ENCODE measurements at regions not wholly inside any gene's neighbourhood (a gene's known extent, or its start where the extent isn't known, plus 50 kb on each side); places are given as distances from the start of the nearest gene placed in this dataset.
"Not testable (repeated sequence)": the region's sequence is repeated elsewhere in the genome, so short reads cannot be mapped to it uniquely, and the experiment has no call there.

GRCh38 chr10:108615576-108616320, 1307.6 kb downstream of the XPNPEP1 start:
- Histone ChIP-seq H3K4me1 (ENCODE audit: control insufficient read depth in 1 of 2, insufficient read depth in 2 of 2, low read length in 2 of 2) (no peaks in the 10 kb centered on the region), H3K27ac (ENCODE audit: low read depth, low read length) (no peak overlapping the region), H3K4me3 (ENCODE audit: low read depth in 1 of 2, low read length in 2 of 2) (no peak overlapping the region), H3K9me3 (ENCODE audit: control insufficient read depth in 1 of 2, low read length in 2 of 2) (no peaks in the 10 kb centered on the region), H3K9ac (ENCODE audit: low read depth in 1 of 2, low read length in 2 of 2) (no peak overlapping the region), H3K27me3 (ENCODE audit: control insufficient read depth in 1 of 2, insufficient read depth in 2 of 2, low read length in 2 of 2) (no peaks in the 10 kb centered on the region), H3K36me3 (ENCODE audit: control insufficient read depth in 1 of 2, insufficient read depth in 2 of 2, low read length in 2 of 2) (no peaks in the 10 kb centered on the region)

GRCh38 chr10:108612485-108612884, 1310.8 kb downstream of the XPNPEP1 start:
- H3K36me3 ChIP-seq (ENCODE audit: control insufficient read depth in 1 of 2, insufficient read depth in 2 of 2, low read length in 2 of 2), result no peaks in the 10 kb centered on the region
- no peak overlapping the region for H3K27ac ChIP-seq (ENCODE audit: low read depth, low read length)
- no peaks in the 10 kb centered on the region for H3K9me3 ChIP-seq (ENCODE audit: control insufficient read depth in 1 of 2, low read length in 2 of 2)
- no peaks in the 10 kb centered on the region for H3K27me3 ChIP-seq (ENCODE audit: control insufficient read depth in 1 of 2, insufficient read depth in 2 of 2, low read length in 2 of 2)
- no peaks in the 10 kb centered on the region for H3K4me1 ChIP-seq (ENCODE audit: control insufficient read depth in 1 of 2, insufficient read depth in 2 of 2, low read length in 2 of 2)
- no peak overlapping the region for H3K4me3 ChIP-seq (ENCODE audit: low read depth in 1 of 2, low read length in 2 of 2)
- H3K9ac ChIP-seq (ENCODE audit: low read depth in 1 of 2, low read length in 2 of 2), result no peak overlapping the region

GRCh38 chr10:108608860-108609259, 1314.5 kb downstream of the XPNPEP1 start:
- no peaks in the 10 kb centered on the region for H3K36me3 ChIP-seq (ENCODE audit: control insufficient read depth in 1 of 2, insufficient read depth in 2 of 2, low read length in 2 of 2)
- no peaks in the 10 kb centered on the region for H3K9me3 ChIP-seq (ENCODE audit: control insufficient read depth in 1 of 2, low read length in 2 of 2)
- H3K9ac ChIP-seq (ENCODE audit: low read depth in 1 of 2, low read length in 2 of 2), result no peak overlapping the region
- no peak overlapping the region for H3K27ac ChIP-seq (ENCODE audit: low read depth, low read length)
- no peak overlapping the region for H3K4me3 ChIP-seq (ENCODE audit: low read depth in 1 of 2, low read length in 2 of 2)
- no peaks in the 10 kb centered on the region for H3K4me1 ChIP-seq (ENCODE audit: control insufficient read depth in 1 of 2, insufficient read depth in 2 of 2, low read length in 2 of 2)
- no peaks in the 10 kb centered on the region for H3K27me3 ChIP-seq (ENCODE audit: control insufficient read depth in 1 of 2, insufficient read depth in 2 of 2, low read length in 2 of 2)

- Histone ChIP-seq H3K9me3 (ENCODE audit: control insufficient read depth in 1 of 2, low read length in 2 of 2) (no peaks in the 10 kb centered on the region), H3K27me3 (ENCODE audit: control insufficient read depth in 1 of 2, insufficient read depth in 2 of 2, low read length in 2 of 2) (no peaks in the 10 kb centered on the region), H3K4me3 (ENCODE audit: low read depth in 1 of 2, low read length in 2 of 2) (no peak overlapping the region), H3K4me1 (ENCODE audit: control insufficient read depth in 1 of 2, insufficient read depth in 2 of 2, low read length in 2 of 2) (no peaks in the 10 kb centered on the region), H3K27ac (ENCODE audit: low read depth, low read length) (no peak overlapping the region), H3K36me3 (ENCODE audit: control insufficient read depth in 1 of 2, insufficient read depth in 2 of 2, low read length in 2 of 2) (no peaks in the 10 kb centered on the region), H3K9ac (ENCODE audit: low read depth in 1 of 2, low read length in 2 of 2) (no peak overlapping the region)
Measured at GRCh38 chr10:108601851-108602250, 1321.5 kb downstream of the XPNPEP1 start.

- H3K27ac ChIP-seq (ENCODE audit: low read depth, low read length); H3K4me3 ChIP-seq (ENCODE audit: low read depth in 1 of 2, low read length in 2 of 2); H3K4me1 ChIP-seq (ENCODE audit: control insufficient read depth in 1 of 2, insufficient read depth in 2 of 2, low read length in 2 of 2); H3K9ac ChIP-seq (ENCODE audit: low read depth in 1 of 2, low read length in 2 of 2); H3K27me3 ChIP-seq (ENCODE audit: control insufficient read depth in 1 of 2, insufficient read depth in 2 of 2, low read length in 2 of 2); H3K36me3 ChIP-seq (ENCODE audit: control insufficient read depth in 1 of 2, insufficient read depth in 2 of 2, low read length in 2 of 2); H3K9me3 ChIP-seq (ENCODE audit: control insufficient read depth in 1 of 2, low read length in 2 of 2): not testable (repeated sequence)
Measured at GRCh38 chr10:108600511-108600910, 1322.8 kb downstream of the XPNPEP1 start.

GRCh38 chr10:108599317-108599716, 1324.0 kb downstream of the XPNPEP1 start:
- H3K4me3 ChIP-seq (ENCODE audit: low read depth in 1 of 2, low read length in 2 of 2); H3K9ac ChIP-seq (ENCODE audit: low read depth in 1 of 2, low read length in 2 of 2); H3K36me3 ChIP-seq (ENCODE audit: control insufficient read depth in 1 of 2, insufficient read depth in 2 of 2, low read length in 2 of 2); H3K9me3 ChIP-seq (ENCODE audit: control insufficient read depth in 1 of 2, low read length in 2 of 2); H3K27me3 ChIP-seq (ENCODE audit: control insufficient read depth in 1 of 2, insufficient read depth in 2 of 2, low read length in 2 of 2); H3K4me1 ChIP-seq (ENCODE audit: control insufficient read depth in 1 of 2, insufficient read depth in 2 of 2, low read length in 2 of 2); H3K27ac ChIP-seq (ENCODE audit: low read depth, low read length): not testable (repeated sequence)

- H3K36me3 ChIP-seq (ENCODE audit: control insufficient read depth in 1 of 2, insufficient read depth in 2 of 2, low read length in 2 of 2), result no peaks in the 10 kb centered on the region
- H3K27ac ChIP-seq (ENCODE audit: low read depth, low read length), result no peak overlapping the region
- no peaks in the 10 kb centered on the region for H3K4me1 ChIP-seq (ENCODE audit: control insufficient read depth in 1 of 2, insufficient read depth in 2 of 2, low read length in 2 of 2)
- H3K27me3 ChIP-seq (ENCODE audit: control insufficient read depth in 1 of 2, insufficient read depth in 2 of 2, low read length in 2 of 2), result no peaks in the 10 kb centered on the region
- H3K4me3 ChIP-seq (ENCODE audit: low read depth in 1 of 2, low read length in 2 of 2), result no peak overlapping the region
- no peaks in the 10 kb centered on the region for H3K9me3 ChIP-seq (ENCODE audit: control insufficient read depth in 1 of 2, low read length in 2 of 2)
- H3K9ac ChIP-seq (ENCODE audit: low read depth in 1 of 2, low read length in 2 of 2), result no peak overlapping the region
Measured at GRCh38 chr10:108598831-108599230, 1324.5 kb downstream of the XPNPEP1 start.

- no peaks in the 10 kb centered on the region for H3K9me3 ChIP-seq (ENCODE audit: control insufficient read depth in 1 of 2, low read length in 2 of 2)
- no peak overlapping the region for H3K4me3 ChIP-seq (ENCODE audit: low read depth in 1 of 2, low read length in 2 of 2)
- H3K4me1 ChIP-seq (ENCODE audit: control insufficient read depth in 1 of 2, insufficient read depth in 2 of 2, low read length in 2 of 2), result no peaks in the 10 kb centered on the region
- no peaks in the 10 kb centered on the region for H3K27me3 ChIP-seq (ENCODE audit: control insufficient read depth in 1 of 2, insufficient read depth in 2 of 2, low read length in 2 of 2)
- no peak overlapping the region for H3K27ac ChIP-seq (ENCODE audit: low read depth, low read length)
- no peaks in the 10 kb centered on the region for H3K36me3 ChIP-seq (ENCODE audit: control insufficient read depth in 1 of 2, insufficient read depth in 2 of 2, low read length in 2 of 2)
- no peak overlapping the region for H3K9ac ChIP-seq (ENCODE audit: low read depth in 1 of 2, low read length in 2 of 2)
Measured at GRCh38 chr10:108598320-108598695, 1325.0 kb downstream of the XPNPEP1 start.

- no peaks in the 10 kb centered on the region for H3K4me1 ChIP-seq (ENCODE audit: control insufficient read depth in 1 of 2, insufficient read depth in 2 of 2, low read length in 2 of 2)
- no peak overlapping the region for H3K27ac ChIP-seq (ENCODE audit: low read depth, low read length)
- H3K36me3 ChIP-seq (ENCODE audit: control insufficient read depth in 1 of 2, insufficient read depth in 2 of 2, low read length in 2 of 2), result no peaks in the 10 kb centered on the region
- no peak overlapping the region for H3K9ac ChIP-seq (ENCODE audit: low read depth in 1 of 2, low read length in 2 of 2)
- no peak overlapping the region for H3K4me3 ChIP-seq (ENCODE audit: low read depth in 1 of 2, low read length in 2 of 2)
- H3K9me3 ChIP-seq (ENCODE audit: control insufficient read depth in 1 of 2, low read length in 2 of 2), result no peaks in the 10 kb centered on the region
- no peaks in the 10 kb centered on the region for H3K27me3 ChIP-seq (ENCODE audit: control insufficient read depth in 1 of 2, insufficient read depth in 2 of 2, low read length in 2 of 2)
Measured at GRCh38 chr10:108597657-108598319, 1325.5 kb downstream of the XPNPEP1 start.

- no peaks in the 10 kb centered on the region for H3K27me3 ChIP-seq (ENCODE audit: control insufficient read depth in 1 of 2, insufficient read depth in 2 of 2, low read length in 2 of 2)
- H3K4me3 ChIP-seq (ENCODE audit: low read depth in 1 of 2, low read length in 2 of 2), result no peak overlapping the region
- no peak overlapping the region for H3K27ac ChIP-seq (ENCODE audit: low read depth, low read length)
- H3K9me3 ChIP-seq (ENCODE audit: control insufficient read depth in 1 of 2, low read length in 2 of 2), result no peaks in the 10 kb centered on the region
- H3K4me1 ChIP-seq (ENCODE audit: control insufficient read depth in 1 of 2, insufficient read depth in 2 of 2, low read length in 2 of 2), result no peaks in the 10 kb centered on the region
- H3K36me3 ChIP-seq (ENCODE audit: control insufficient read depth in 1 of 2, insufficient read depth in 2 of 2, low read length in 2 of 2), result no peaks in the 10 kb centered on the region
- H3K9ac ChIP-seq (ENCODE audit: low read depth in 1 of 2, low read length in 2 of 2), result no peak overlapping the region
Measured at GRCh38 chr10:108597031-108597430, 1326.3 kb downstream of the XPNPEP1 start.

Data from duodenal mucosa (tissue), 2 donors.